ENCODE measurements at regions not wholly inside any gene's neighbourhood (a gene's known extent, or its start where the extent isn't known, plus 50 kb on each side); places are given as distances from the start of the nearest gene placed in this dataset.
"Not testable (repeated sequence)": the region's sequence is repeated elsewhere in the genome, so short reads cannot be mapped to it uniquely, and the experiment has no call there.

DNA sequence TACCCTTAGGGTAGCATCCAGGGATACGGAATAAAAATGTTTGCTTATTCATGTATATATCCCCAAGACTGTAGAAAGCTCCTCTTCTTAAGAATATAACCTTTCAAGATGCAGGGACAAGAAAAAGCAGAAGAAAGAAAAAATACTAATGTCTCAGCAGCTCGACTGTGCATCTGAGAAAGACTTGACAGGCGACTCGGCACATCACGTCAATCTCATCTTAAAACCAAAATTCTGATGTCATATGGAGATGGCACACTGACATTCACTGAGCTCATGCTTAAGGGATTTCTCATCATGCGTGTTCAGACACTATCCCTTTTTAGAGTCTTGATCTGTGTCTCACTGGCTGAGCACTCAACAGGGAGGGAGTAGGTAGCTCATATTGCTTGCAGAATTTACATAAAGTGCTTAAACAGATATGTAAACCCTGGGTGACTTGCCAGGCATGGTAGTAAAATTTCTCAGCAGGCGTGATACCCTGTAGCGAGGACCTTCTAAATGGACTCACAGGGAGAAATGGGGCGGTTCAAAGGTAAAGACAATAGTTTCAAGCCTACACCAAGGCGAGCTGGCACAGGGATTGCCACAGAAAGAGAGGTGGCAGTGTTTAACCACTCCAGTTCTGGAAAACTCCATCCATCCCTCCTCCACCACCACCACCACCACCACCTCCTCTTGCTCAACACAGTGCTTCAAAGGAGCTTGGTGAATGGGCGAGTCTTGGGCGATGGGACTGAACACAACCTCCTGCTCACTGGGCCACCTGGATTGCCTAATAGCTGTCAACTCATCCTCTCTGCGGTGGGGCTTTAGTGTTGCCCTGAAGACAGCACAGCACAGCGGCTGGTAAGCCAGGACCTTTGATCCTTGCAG lies 330.5 kb downstream of the TFAP2A start:
- H3K9me3 Mint-ChIP-seq, result peaks cover 0 to 4% of the 10 kb centered on the region in 2 donors
- DNase-seq, result no peak
- H3K4me3 Mint-ChIP-seq, result no peak overlapping the region
- ATAC-seq (replicated peaks), result no peak
- H3K36me3 Mint-ChIP-seq (ENCODE audit: insufficient read depth), result no peaks in the 10 kb centered on the region
- H3K4me1 Mint-ChIP-seq (ENCODE audit: low read depth in 2 of 2), result no peaks in the 10 kb centered on the region
- no peak overlapping the region for H3K27ac Mint-ChIP-seq
- no peaks in the 10 kb centered on the region for H3K27me3 Mint-ChIP-seq

DNA sequence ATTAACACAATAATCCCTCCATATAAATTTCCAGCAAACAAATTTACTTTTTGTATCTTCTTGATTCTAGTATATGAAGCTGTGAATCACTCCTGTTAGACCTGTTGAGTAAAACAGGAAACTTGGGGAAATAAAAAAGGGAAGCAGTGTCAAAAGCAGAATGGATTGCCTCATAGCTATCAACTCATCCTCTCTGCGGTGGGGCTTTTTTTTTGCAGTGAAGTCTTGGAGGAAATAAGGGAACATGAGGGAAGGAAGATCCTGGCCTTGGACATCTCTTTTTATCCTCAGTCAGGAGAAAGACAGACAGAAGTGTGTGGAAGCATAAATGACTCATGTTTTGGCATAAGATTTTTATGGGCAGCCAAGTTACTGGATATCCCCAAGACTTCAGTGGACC lies 332.5 kb downstream of the TFAP2A start:
- Mint-ChIP-seq H3K27me3 (no peaks in the 10 kb centered on the region), H3K27ac (no peak overlapping the region), H3K9me3 (peaks cover 0 to 2% of the 10 kb centered on the region in 2 donors), H3K4me1 (ENCODE audit: low read depth in 2 of 2) (no peaks in the 10 kb centered on the region), H3K4me3 (no peak overlapping the region), H3K36me3 (ENCODE audit: insufficient read depth) (no peaks in the 10 kb centered on the region)
- DNase-seq (no peak), ATAC-seq (replicated peaks) (no peak)

DNA sequence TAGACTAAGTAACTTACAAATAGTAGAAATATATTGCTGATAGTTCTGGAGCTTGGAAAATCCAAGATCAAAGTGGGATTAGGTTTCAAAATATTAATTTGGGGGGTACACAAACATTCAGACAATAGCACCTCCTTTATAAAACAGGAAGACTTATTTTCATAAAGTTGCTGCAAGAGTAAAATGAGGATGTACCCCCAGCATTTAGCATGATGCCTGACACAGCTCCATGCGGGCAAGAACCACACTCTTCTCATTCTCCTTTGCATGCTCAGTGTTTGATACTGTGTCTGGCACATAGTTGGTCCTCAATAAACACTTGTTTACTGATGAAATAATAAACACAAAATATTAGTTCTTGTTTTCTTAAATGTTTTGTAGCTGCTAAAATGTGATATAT lies 332.9 kb downstream of the TFAP2A start:
- no peaks in the 10 kb centered on the region for H3K27me3 Mint-ChIP-seq
- no peak overlapping the region for H3K4me3 Mint-ChIP-seq
- no peak for ATAC-seq (replicated peaks)
- DNase-seq, result no peak
- no peak overlapping the region for H3K27ac Mint-ChIP-seq
- H3K36me3 Mint-ChIP-seq (ENCODE audit: insufficient read depth), result no peaks in the 10 kb centered on the region
- no peaks in the 10 kb centered on the region for H3K4me1 Mint-ChIP-seq (ENCODE audit: low read depth in 2 of 2)
- peaks cover 0 to 2% of the 10 kb centered on the region in 2 donors for H3K9me3 Mint-ChIP-seq

DNA sequence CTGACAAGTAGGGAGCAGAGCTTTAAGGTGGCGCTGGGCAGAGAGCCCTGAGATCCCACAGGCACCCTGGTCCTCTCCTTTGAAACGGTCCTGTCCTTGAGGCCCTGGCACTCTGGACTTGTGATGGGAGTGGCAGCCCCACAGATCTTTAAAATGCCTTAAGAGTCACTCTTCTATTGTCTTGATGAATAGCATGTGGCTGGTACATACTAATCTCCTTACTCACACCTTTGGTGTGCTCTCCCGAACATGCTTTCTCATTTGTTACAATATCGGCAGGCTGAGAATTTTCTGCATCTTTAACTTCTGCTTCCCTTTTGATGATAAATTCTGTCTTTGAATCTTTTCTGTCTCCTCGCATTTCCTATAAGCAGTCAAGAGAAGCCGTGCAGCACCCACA lies 333.8 kb downstream of the TFAP2A start:
- H3K9me3 Mint-ChIP-seq, result peaks cover 0 to 2% of the 10 kb centered on the region in 2 donors
- H3K36me3 Mint-ChIP-seq (ENCODE audit: insufficient read depth), result no peaks in the 10 kb centered on the region
- H3K27me3 Mint-ChIP-seq, result no peaks in the 10 kb centered on the region
- no peak overlapping the region for H3K27ac Mint-ChIP-seq
- no peak overlapping the region for H3K4me3 Mint-ChIP-seq
- no peak for ATAC-seq (replicated peaks)
- no peak for DNase-seq
- no peaks in the 10 kb centered on the region for H3K4me1 Mint-ChIP-seq (ENCODE audit: low read depth in 2 of 2)

DNA sequence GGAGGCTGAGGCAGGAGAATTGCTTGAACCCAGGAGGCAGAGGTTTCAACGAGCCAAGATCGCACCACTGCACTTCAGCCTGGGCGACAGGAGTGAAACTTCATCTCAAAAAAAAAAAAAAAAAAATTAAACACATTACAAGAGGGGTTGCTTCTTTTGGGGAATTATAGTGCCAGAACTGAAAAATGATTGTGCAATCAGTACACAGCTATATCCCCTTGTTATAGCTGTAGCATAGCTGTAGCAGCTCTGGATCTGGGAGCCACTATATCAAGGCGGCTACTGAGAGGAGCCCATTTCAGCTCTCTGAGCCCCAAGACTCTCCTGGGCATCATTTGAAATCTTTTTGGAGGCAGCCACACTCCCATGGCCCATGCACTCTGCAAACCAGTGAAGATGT lies 334.3 kb downstream of the TFAP2A start:
- Mint-ChIP-seq H3K9me3 (peaks cover 0 to 2% of the 10 kb centered on the region in 2 donors), H3K27ac (no peak overlapping the region), H3K36me3 (ENCODE audit: insufficient read depth) (no peaks in the 10 kb centered on the region), H3K4me3 (no peak overlapping the region), H3K27me3 (no peaks in the 10 kb centered on the region), H3K4me1 (ENCODE audit: low read depth in 2 of 2) (no peaks in the 10 kb centered on the region)
- DNase-seq (no peak), ATAC-seq (replicated peaks) (no peak)

DNA sequence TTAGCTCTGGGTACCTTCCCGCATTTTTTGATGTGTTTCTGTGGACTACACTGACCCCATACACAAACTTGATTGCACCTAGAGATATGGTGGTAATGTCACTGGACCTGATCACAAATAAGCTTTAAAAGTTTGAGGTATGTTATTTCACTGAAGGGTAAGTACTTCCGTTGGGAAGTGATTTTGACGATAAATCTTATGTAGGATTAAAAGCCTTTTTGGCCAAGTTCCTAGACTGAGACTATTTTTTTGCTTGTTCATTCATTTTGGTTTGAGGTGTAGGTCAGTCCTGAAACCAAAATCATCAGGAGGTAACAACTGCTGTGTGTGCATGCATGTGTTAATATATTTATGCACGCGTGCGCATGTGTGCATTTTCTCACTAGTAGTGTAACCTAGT lies 336.3 kb downstream of the TFAP2A start:
- ATAC-seq (replicated peaks) (no peak), DNase-seq (no peak)
- H3K9me3 Mint-ChIP-seq, result peaks cover 0 to 7% of the 10 kb centered on the region in 2 donors
- H3K36me3 Mint-ChIP-seq (ENCODE audit: insufficient read depth), result no peaks in the 10 kb centered on the region
- H3K4me3 Mint-ChIP-seq, result no peak overlapping the region
- H3K27me3 Mint-ChIP-seq, result no peaks in the 10 kb centered on the region
- no peak overlapping the region for H3K27ac Mint-ChIP-seq
- H3K4me1 Mint-ChIP-seq (ENCODE audit: low read depth in 2 of 2), result no peaks in the 10 kb centered on the region

DNA sequence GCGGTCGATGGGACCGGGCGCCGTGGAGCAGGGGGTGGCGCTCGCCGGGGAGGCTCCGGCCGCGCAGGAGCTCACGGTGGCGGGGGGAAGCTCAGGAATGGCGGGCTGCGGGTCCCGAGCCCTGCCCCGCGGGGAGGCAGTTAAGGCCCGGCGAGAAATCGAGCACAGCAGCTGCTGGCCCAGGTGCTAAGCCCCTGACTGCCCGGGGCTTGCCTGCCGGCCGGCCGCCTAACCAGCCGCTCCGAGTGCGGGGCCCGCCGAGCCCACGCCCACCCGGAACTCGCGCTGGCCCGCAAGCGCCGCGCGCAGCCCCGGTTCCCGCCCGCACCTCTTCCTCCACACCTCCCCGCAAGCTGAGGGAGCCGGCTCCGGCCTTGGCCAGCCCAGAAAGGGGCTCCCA lies 340.1 kb downstream of the TFAP2A start:
- ATAC-seq (replicated peaks); DNase-seq; H3K36me3 Mint-ChIP-seq (ENCODE audit: insufficient read depth); H3K9me3 Mint-ChIP-seq; H3K4me3 Mint-ChIP-seq; H3K27me3 Mint-ChIP-seq; H3K4me1 Mint-ChIP-seq (ENCODE audit: low read depth in 2 of 2); H3K27ac Mint-ChIP-seq: not testable (repeated sequence)

DNA sequence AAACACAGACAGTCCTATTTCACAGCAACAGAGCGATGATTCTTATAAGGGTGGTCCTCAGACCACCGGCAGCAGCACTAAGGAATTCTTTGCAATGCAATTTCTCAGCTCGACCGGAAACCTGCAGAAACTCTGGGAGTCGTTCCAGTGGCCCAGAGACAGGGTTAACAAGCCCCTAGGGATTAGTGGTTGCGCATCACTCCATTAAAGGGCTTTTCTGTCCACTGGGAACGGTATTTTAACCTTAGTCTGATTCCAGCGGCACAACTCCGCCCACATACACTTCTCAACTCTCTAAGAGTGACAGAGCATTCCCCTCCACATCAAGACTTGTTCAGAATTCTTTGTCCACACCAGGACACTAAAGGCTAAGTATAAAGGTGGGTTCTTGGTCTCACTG lies 341.5 kb downstream of the TFAP2A start:
- Mint-ChIP-seq H3K27ac (no peak overlapping the region), H3K36me3 (ENCODE audit: insufficient read depth) (no peaks in the 10 kb centered on the region), H3K4me1 (ENCODE audit: low read depth in 2 of 2) (no peaks in the 10 kb centered on the region), H3K27me3 (no peaks in the 10 kb centered on the region), H3K4me3 (no peak overlapping the region), H3K9me3 (peaks cover 0 to 5% of the 10 kb centered on the region in 2 donors)
- ATAC-seq (replicated peaks), result no peak
- DNase-seq, result no peak

DNA sequence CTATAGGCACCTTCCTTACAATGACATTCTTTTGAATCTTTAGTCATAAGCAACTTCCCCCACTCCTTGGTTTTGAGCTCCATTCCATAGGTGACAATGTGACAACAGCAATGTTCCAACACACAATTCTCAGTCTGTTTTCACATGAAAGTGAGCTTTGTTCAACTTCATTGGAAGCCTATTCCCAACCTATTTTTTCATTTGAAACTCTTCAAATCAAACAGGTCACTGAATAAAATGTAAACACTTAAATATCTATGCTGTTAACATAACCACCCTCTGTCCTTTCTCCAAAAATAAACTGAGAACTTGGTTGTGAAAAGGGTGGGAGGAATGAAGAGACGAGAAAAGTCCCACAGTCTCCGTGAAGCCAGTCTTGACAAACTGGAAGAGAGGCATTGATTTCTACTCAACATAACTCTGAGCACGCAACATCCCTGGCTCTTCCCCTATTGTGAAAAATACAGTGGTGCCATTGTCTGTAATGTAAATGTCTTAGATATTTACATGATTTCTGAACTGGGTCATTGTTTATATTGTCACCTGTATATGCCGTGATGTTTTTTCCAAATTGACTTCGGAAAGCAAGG lies 343.1 kb downstream of the TFAP2A start:
- H3K27me3 Mint-ChIP-seq, result no peaks in the 10 kb centered on the region
- peaks cover 0 to 5% of the 10 kb centered on the region in 2 donors for H3K9me3 Mint-ChIP-seq

DNA sequence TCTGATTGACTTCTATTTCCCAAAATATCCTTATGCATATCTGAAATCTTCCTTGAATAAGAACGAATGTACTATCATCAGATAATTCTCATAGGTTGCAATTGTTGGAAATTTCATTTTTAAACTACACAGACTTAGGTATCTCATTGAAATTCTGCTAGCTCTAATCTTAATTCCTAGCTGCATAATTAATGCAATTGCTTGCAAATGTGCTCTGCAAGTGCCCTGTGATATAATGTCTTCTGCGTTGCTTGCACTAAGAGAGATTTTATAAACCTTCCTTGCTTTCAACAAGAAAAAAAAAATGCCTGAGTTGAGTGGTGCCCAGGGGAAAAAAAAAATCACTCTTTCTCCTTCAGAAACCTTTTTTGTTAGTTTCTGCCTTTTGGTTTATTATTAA lies 354.9 kb downstream of the TFAP2A start:
- Mint-ChIP-seq H3K27me3 (no peaks in the 10 kb centered on the region), H3K4me1 (ENCODE audit: low read depth in 2 of 2) (no peaks in the 10 kb centered on the region), H3K9me3 (peaks cover 4 to 15% of the 10 kb centered on the region in 2 donors), H3K27ac (no peak overlapping the region), H3K36me3 (ENCODE audit: insufficient read depth) (no peaks in the 10 kb centered on the region), H3K4me3 (no peak overlapping the region)
- ATAC-seq (replicated peaks), result no peak
- no peak for DNase-seq

More for the DNA sequence above, 343.1 kb downstream of the TFAP2A start:
- H3K4me3 Mint-ChIP-seq, result no peak overlapping the region
- no peaks in the 10 kb centered on the region for H3K4me1 Mint-ChIP-seq (ENCODE audit: low read depth in 2 of 2)
- ATAC-seq (replicated peaks) (no peak), DNase-seq (no peak)
- no peak overlapping the region for H3K27ac Mint-ChIP-seq
- H3K36me3 Mint-ChIP-seq (ENCODE audit: insufficient read depth), result no peaks in the 10 kb centered on the region

DNA sequence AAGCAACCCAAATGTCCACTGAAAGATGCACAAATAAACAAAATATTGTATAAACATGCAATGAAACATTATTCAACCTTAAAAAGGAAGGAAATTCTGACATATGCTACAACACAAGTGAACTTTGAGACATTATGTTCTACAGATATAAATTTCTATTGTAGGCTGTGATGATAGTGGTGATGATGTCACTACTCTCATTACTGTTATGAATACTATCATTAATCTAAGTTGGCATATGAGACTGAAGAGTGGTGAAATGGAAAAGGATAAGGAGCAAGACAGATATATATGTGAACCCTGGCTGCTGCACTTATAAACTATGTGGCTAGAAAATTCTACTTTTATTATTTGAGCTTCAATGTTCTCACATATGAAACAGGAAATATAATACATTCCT lies 360.2 kb downstream of the TFAP2A start:
- H3K4me1 Mint-ChIP-seq (ENCODE audit: low read depth in 2 of 2), result no peaks in the 10 kb centered on the region
- no peak for DNase-seq
- no peaks in the 10 kb centered on the region for H3K27me3 Mint-ChIP-seq
- peaks cover 1 to 12% of the 10 kb centered on the region in 2 donors for H3K9me3 Mint-ChIP-seq
- no peak overlapping the region for H3K27ac Mint-ChIP-seq
- no peaks in the 10 kb centered on the region for H3K36me3 Mint-ChIP-seq (ENCODE audit: insufficient read depth)
- no peak overlapping the region for H3K4me3 Mint-ChIP-seq
- ATAC-seq (replicated peaks), result no peak

DNA sequence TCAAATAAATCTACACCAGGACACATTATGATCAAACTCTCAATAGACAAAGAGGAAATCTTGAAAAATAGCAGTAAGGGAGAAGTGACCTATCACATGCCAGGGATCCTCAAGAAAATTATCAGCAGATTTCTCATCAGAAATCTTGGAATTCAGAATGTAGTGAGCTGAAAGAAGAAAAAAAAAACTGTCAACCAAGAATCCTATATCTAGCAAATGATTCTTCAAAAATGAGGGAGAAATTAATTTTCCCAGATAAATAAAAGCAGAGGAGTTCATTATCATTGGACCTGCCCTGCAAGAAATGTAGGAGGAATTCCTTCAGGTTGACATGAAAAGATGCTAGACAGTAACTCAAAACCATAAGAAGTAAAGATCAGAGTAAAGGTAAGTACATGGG lies 363.6 kb downstream of the TFAP2A start:
- no peaks in the 10 kb centered on the region for H3K36me3 Mint-ChIP-seq (ENCODE audit: insufficient read depth)
- H3K27me3 Mint-ChIP-seq, result no peaks in the 10 kb centered on the region
- no peak overlapping the region for H3K4me3 Mint-ChIP-seq
- no peaks in the 10 kb centered on the region for H3K4me1 Mint-ChIP-seq (ENCODE audit: low read depth in 2 of 2)
- DNase-seq (no peak), ATAC-seq (replicated peaks) (no peak)
- no peak overlapping the region for H3K27ac Mint-ChIP-seq
- peaks cover 5 to 12% of the 10 kb centered on the region in 2 donors for H3K9me3 Mint-ChIP-seq

DNA sequence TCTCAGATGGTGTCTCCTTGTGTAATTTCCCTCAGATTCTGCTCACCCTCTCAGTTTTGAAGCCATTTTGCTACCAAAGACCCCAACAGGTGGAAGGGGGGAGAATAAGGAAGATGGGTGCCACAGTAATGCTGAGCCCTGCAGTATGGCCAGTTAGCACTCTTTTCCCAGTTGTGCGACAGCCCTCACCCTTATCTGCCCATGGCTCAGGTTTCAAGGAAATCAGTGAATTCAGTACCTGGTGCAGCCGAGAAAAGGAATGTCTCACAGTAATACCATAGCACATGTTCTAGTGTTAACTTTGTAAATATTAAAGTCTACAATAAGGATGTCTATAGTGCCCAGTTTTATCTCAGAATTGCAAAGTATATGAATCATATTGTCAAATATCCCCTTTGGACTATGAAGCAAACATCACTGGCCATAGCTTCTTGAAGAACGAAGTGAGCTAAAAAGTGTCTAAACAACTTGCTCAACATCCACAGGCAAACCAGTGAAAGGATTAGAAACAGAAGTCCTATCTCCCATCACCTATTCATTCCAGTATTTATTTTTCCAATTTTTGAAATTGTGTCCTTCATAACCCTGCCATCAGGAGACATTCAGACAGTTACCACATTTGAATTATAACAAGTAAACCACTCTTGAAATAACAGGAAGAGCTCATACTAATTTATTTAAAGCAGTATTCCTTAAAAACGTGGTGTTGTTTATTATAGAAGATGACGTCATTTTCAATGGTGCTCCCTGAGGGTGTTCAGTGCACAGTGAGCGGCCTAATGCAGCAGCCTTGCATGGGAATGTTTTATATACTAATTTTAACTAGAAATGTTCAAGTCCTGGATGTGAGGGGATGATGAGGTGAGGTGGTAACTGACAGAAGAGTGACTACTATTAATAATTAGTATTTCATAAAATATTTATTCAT lies 366.2 kb downstream of the TFAP2A start:
- ATAC-seq (replicated peaks) (no peak), DNase-seq (no peak)
- Mint-ChIP-seq H3K27ac (no peak overlapping the region), H3K27me3 (no peaks in the 10 kb centered on the region), H3K36me3 (ENCODE audit: insufficient read depth) (no peaks in the 10 kb centered on the region), H3K4me3 (no peak overlapping the region), H3K9me3 (peaks cover 5 to 12% of the 10 kb centered on the region in 2 donors), H3K4me1 (ENCODE audit: low read depth in 2 of 2) (no peaks in the 10 kb centered on the region)

All from effector memory CD8-positive, alpha-beta T cell (primary cell).